ENCODE measurements at regions not wholly inside any gene's neighbourhood (a gene's known extent, or its start where the extent isn't known, plus 50 kb on each side); places are given as distances from the start of the nearest gene placed in this dataset.
"Not testable (repeated sequence)": the region's sequence is repeated elsewhere in the genome, so short reads cannot be mapped to it uniquely, and the experiment has no call there.

GRCh38 chr5:117788596-117788995 lies 1199.8 kb downstream of the DTWD2 start:
- no peak for DNase-seq

- no peak for DNase-seq
Measured at GRCh38 chr5:117779171-117779570, 1204.5 kb upstream of the SEMA6A start.

GRCh38 chr5:117776977-117777376 lies 1202.4 kb upstream of the SEMA6A start:
- no peak for DNase-seq

- no peak for DNase-seq
Measured at GRCh38 chr5:117769877-117770276, 1195.3 kb upstream of the SEMA6A start.

- no peak for DNase-seq
Measured at GRCh38 chr5:117763271-117763670, 1188.6 kb upstream of the SEMA6A start.

GRCh38 chr5:117761186-117761585 lies 1186.6 kb upstream of the SEMA6A start:
- DNase-seq = no peak

- DNase-seq = no peak
Measured at GRCh38 chr5:117759849-117760499, 1185.4 kb upstream of the SEMA6A start.

- no peak for DNase-seq
Measured at GRCh38 chr5:117752403-117752802, 1177.8 kb upstream of the SEMA6A start.

- no peak for DNase-seq
Measured at GRCh38 chr5:117748336-117748735, 1173.7 kb upstream of the SEMA6A start.

GRCh38 chr5:117743337-117743736 lies 1168.7 kb upstream of the SEMA6A start:
- no peak for DNase-seq

- DNase-seq = no peak
Measured at GRCh38 chr5:117741655-117742206, 1167.1 kb upstream of the SEMA6A start.

- DNase-seq = peak; percentile 7
Measured at GRCh38 chr5:117740268-117740667, 1165.6 kb upstream of the SEMA6A start.

- no peak for DNase-seq
Measured at GRCh38 chr5:117738571-117738970, 1163.9 kb upstream of the SEMA6A start.

GRCh38 chr5:117736698-117737097 lies 1162.1 kb upstream of the SEMA6A start:
- no peak for DNase-seq

GRCh38 chr5:117734056-117734455 lies 1159.4 kb upstream of the SEMA6A start:
- DNase-seq = no peak

GRCh38 chr5:117733051-117733450 lies 1158.4 kb upstream of the SEMA6A start:
- no peak for DNase-seq

- no peak for DNase-seq
Measured at GRCh38 chr5:117732264-117732663, 1157.6 kb upstream of the SEMA6A start.

GRCh38 chr5:117731446-117731845 lies 1156.8 kb upstream of the SEMA6A start:
- DNase-seq = peak; percentile 17

GRCh38 chr5:117720784-117721183 lies 1146.2 kb upstream of the SEMA6A start:
- not testable (repeated sequence) for DNase-seq

- no peak for DNase-seq
Measured at GRCh38 chr5:117719413-117719812, 1144.8 kb upstream of the SEMA6A start.

- DNase-seq = no peak
Measured at GRCh38 chr5:117713585-117714198, 1139.1 kb upstream of the SEMA6A start.

GRCh38 chr5:117701062-117701461 lies 1126.4 kb upstream of the SEMA6A start:
- no peak for DNase-seq

GRCh38 chr5:117692606-117693005 lies 1118.0 kb upstream of the SEMA6A start:
- no peak for DNase-seq

Measured in tongue (tissue), 1 donor.